HG03469 (cell line): ENCODE measurements at regions not wholly inside any gene's neighbourhood (a gene's known extent, or its start where the extent isn't known, plus 50 kb on each side); places are given as distances from the start of the nearest gene placed in this dataset.
"Not testable (repeated sequence)": the region's sequence is repeated elsewhere in the genome, so short reads cannot be mapped to it uniquely, and the experiment has no call there.

Experiments
- ATAC-seq: cut with Tn5 transposase; IDR thresholded peaks from one replicate; pipeline ENCODE4 v1.9.1; 2021; ENCODE audit warnings: mild to moderate bottlenecking, moderate library complexity, moderate number of reproducible peaks; ENCODE audit not compliant: unreplicated experiment

GRCh38 chr13:44051918-44052675 lies 172.4 kb downstream of the LACC1 start:
- no peak for ATAC-seq

- ATAC-seq = no peak
These were observed 173.1 kb downstream of the LACC1 start for GRCh38 chr13:44052780-44053184.

GRCh38 chr13:44053208-44053607 lies 173.5 kb downstream of the LACC1 start:
- no peak for ATAC-seq

GRCh38 chr13:44054525-44054924 lies 174.8 kb downstream of the LACC1 start:
- no peak for ATAC-seq

GRCh38 chr13:44055681-44056080 lies 176.0 kb downstream of the LACC1 start:
- ATAC-seq = not testable (repeated sequence)

- ATAC-seq = no peak
These were observed 178.4 kb downstream of the LACC1 start for GRCh38 chr13:44058067-44058466.

- no peak for ATAC-seq
These were observed 179.0 kb downstream of the LACC1 start for GRCh38 chr13:44058624-44059215.

- ATAC-seq = no peak
These were observed 182.2 kb downstream of the LACC1 start for GRCh38 chr13:44061876-44062275.

GRCh38 chr13:44063467-44063866 lies 183.8 kb downstream of the LACC1 start:
- ATAC-seq = no peak

GRCh38 chr13:44063881-44064280 lies 184.2 kb downstream of the LACC1 start:
- ATAC-seq = no peak

GRCh38 chr13:44064357-44064756 lies 184.7 kb downstream of the LACC1 start:
- no peak for ATAC-seq

GRCh38 chr13:44068169-44068568 lies 188.5 kb downstream of the LACC1 start:
- ATAC-seq = no peak

GRCh38 chr13:44068737-44069136 lies 189.0 kb downstream of the LACC1 start:
- no peak for ATAC-seq

- ATAC-seq = no peak
These were observed 192.8 kb downstream of the LACC1 start for GRCh38 chr13:44072536-44072935.

- no peak for ATAC-seq
These were observed 194.9 kb downstream of the LACC1 start for GRCh38 chr13:44074611-44075010.

- no peak for ATAC-seq
These were observed 195.4 kb downstream of the LACC1 start for GRCh38 chr13:44075113-44075512.

- ATAC-seq = no peak
These were observed 199.2 kb downstream of the LACC1 start for GRCh38 chr13:44078806-44079376.

- no peak for ATAC-seq
These were observed 199.9 kb downstream of the LACC1 start for GRCh38 chr13:44079413-44080205.

- no peak for ATAC-seq
These were observed 204.4 kb downstream of the LACC1 start for GRCh38 chr13:44084146-44084545.

GRCh38 chr13:44086389-44086788 lies 206.7 kb downstream of the LACC1 start:
- no peak for ATAC-seq

- ATAC-seq = no peak
These were observed 208.7 kb downstream of the LACC1 start for GRCh38 chr13:44088411-44088810.
